Activated CD4-positive, alpha-beta T cell treated with anti-CD3 and anti-CD28 coated beads, Interleukin-2, Interleukin-6, amounts not matched to agents 100 ng/mL and 50 ng/mL, durations not matched to agents 16 hours and 8 hours (primary cell): ENCODE measurements at regions not wholly inside any gene's neighbourhood (a gene's known extent, or its start where the extent isn't known, plus 50 kb on each side); places are given as distances from the start of the nearest gene placed in this dataset.

Experiments
- DNase-seq: peaks from one replicate; pipeline ENCODE4 v3.0.0-alpha.2; 2020

- DNase-seq = no peak
Measured at GRCh38 chr7:32262315-32262714, 192.1 kb upstream of the PDE1C start.

GRCh38 chr7:32259931-32260596 is 189.9 kb upstream of the PDE1C start:
- DNase-seq = no peak

GRCh38 chr7:32258265-32258664 is 188.1 kb upstream of the PDE1C start:
- no peak for DNase-seq

GRCh38 chr7:32257621-32258020 is 187.4 kb upstream of the PDE1C start:
- no peak for DNase-seq

- DNase-seq = no peak
Measured at GRCh38 chr7:32256811-32257210, 186.6 kb upstream of the PDE1C start.

- no peak for DNase-seq
Measured at GRCh38 chr7:32256376-32256775, 186.2 kb upstream of the PDE1C start.

GRCh38 chr7:32255036-32255435 is 184.8 kb upstream of the PDE1C start:
- DNase-seq = no peak

- no peak for DNase-seq
Measured at GRCh38 chr7:32253299-32253698, 183.1 kb upstream of the PDE1C start.

- no peak for DNase-seq
Measured at GRCh38 chr7:32251659-32252058, 181.5 kb upstream of the PDE1C start.

GRCh38 chr7:32250471-32251260 is 180.5 kb upstream of the PDE1C start:
- no peak for DNase-seq

GRCh38 chr7:32250003-32250402 is 179.8 kb upstream of the PDE1C start:
- no peak for DNase-seq

GRCh38 chr7:32248522-32248921 is 178.3 kb upstream of the PDE1C start:
- DNase-seq = no peak

- DNase-seq = no peak
Measured at GRCh38 chr7:32244806-32245345, 174.7 kb upstream of the PDE1C start.

- no peak for DNase-seq
Measured at GRCh38 chr7:32243687-32244290, 173.6 kb upstream of the PDE1C start.

- DNase-seq = no peak
Measured at GRCh38 chr7:32242436-32242835, 172.2 kb upstream of the PDE1C start.

- no peak for DNase-seq
Measured at GRCh38 chr7:32241636-32242035, 171.4 kb upstream of the PDE1C start.

- no peak for DNase-seq
Measured at GRCh38 chr7:32239764-32240163, 169.6 kb upstream of the PDE1C start.

- DNase-seq = no peak
Measured at GRCh38 chr7:32228601-32229000, 158.4 kb upstream of the PDE1C start.

GRCh38 chr7:32227746-32228145 is 157.5 kb upstream of the PDE1C start:
- DNase-seq = no peak

- no peak for DNase-seq
Measured at GRCh38 chr7:32224276-32224675, 154.1 kb upstream of the PDE1C start.

GRCh38 chr7:32223721-32224120 is 153.5 kb upstream of the PDE1C start:
- DNase-seq = no peak

GRCh38 chr7:32223071-32223650 is 153.0 kb upstream of the PDE1C start:
- no peak for DNase-seq

- no peak for DNase-seq
Measured at GRCh38 chr7:32222251-32222900, 152.2 kb upstream of the PDE1C start.
